ENCODE measurements at regions not wholly inside any gene's neighbourhood (a gene's known extent, or its start where the extent isn't known, plus 50 kb on each side); places are given as distances from the start of the nearest gene placed in this dataset.

- TF ChIP-seq CTCF (IDR thresholded peaks at IDR 0.05) (no peak), POLR2A (IDR thresholded peaks at IDR 0.05; ENCODE audit: low read depth) (no peak), POLR2AphosphoS5 (IDR thresholded peaks at IDR 0.05) (no peak), EP300 (IDR thresholded peaks at IDR 0.05) (no peak)
Measured at GRCh38 chr15:35813573-35813972, 267.6 kb upstream of the DPH6 start.

Measured in esophagus muscularis mucosa (tissue), 4 donors.